Mucosa of stomach (tissue), 1 donor: ENCODE measurements at regions not wholly inside any gene's neighbourhood (a gene's known extent, or its start where the extent isn't known, plus 50 kb on each side); places are given as distances from the start of the nearest gene placed in this dataset.

Experiments
- H3K27me3 ChIP-seq: one replicate; pipeline ENCODE4 v1.7.0; 2013; ENCODE audit warnings: mild to moderate bottlenecking, low read length; ENCODE audit not compliant: control insufficient read depth, insufficient read depth
- H3K36me3 ChIP-seq: one replicate; pipeline ENCODE4 v1.7.0; 2013; ENCODE audit warnings: low read length; ENCODE audit not compliant: control insufficient read depth, insufficient read depth
- H3K4me1 ChIP-seq: one replicate; pipeline ENCODE4 v1.7.0; 2013; ENCODE audit warnings: mild to moderate bottlenecking, low read length; ENCODE audit not compliant: control insufficient read depth, insufficient read depth
- H3K4me3 ChIP-seq: one replicate; pipeline ENCODE4 v1.7.0; 2013; ENCODE audit warnings: low read length
- H3K9ac ChIP-seq: one replicate; pipeline ENCODE4 v1.7.0; 2013; ENCODE audit warnings: mild to moderate bottlenecking, low read length, moderate library complexity
- H3K9me3 ChIP-seq: one replicate; pipeline ENCODE4 v1.7.0; 2013; ENCODE audit warnings: mild to moderate bottlenecking, low read length, moderate library complexity; ENCODE audit not compliant: control insufficient read depth
- donor health status: Pancreatic carcinoma.

- H3K9me3 ChIP-seq: no peaks in the 10 kb centered on the region
- H3K27me3 ChIP-seq: no peaks in the 10 kb centered on the region
- H3K9ac ChIP-seq: no peak overlapping the region
- no peaks in the 10 kb centered on the region for H3K36me3 ChIP-seq
- no peak overlapping the region for H3K4me3 ChIP-seq
- H3K4me1 ChIP-seq: no peaks in the 10 kb centered on the region
These were observed 60.2 kb upstream of the PBX1 start for GRCh38 chr1:164498792-164499191.

DNA sequence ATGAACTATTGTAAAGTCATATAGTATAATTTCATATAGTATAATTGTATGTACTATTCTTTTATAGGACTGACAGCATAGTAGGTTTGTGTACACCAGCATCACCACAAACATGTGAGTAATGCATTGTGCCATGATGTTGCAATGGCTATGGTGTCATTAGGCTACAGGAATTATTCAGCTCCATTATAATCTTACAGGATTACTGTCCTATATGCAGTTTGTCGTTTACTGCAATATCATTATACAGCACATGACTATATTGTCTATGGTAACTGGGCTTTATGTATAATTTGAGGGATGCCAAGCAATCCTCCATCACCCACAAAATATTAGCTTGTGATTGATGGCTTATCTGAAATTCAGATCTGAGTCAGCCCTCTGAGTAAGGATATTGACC, 54.2 kb upstream of the PBX1 start:
- H3K36me3 ChIP-seq: no peaks in the 10 kb centered on the region
- no peak overlapping the region for H3K4me3 ChIP-seq
- H3K4me1 ChIP-seq: no peaks in the 10 kb centered on the region
- H3K27me3 ChIP-seq: no peaks in the 10 kb centered on the region
- no peaks in the 10 kb centered on the region for H3K9me3 ChIP-seq
- H3K9ac ChIP-seq: no peak overlapping the region
